ENCODE measurements at regions not wholly inside any gene's neighbourhood (a gene's known extent, or its start where the extent isn't known, plus 50 kb on each side); places are given as distances from the start of the nearest gene placed in this dataset.

- no peak overlapping the region for H3K27ac Mint-ChIP-seq
- Histone ChIP-seq H3K4me1 (ENCODE audit: control insufficient read depth, insufficient read depth, low read length) (peaks cover 9% of the 10 kb centered on the region), H3K36me3 (ENCODE audit: control insufficient read depth, insufficient read depth, low read length) (no peaks in the 10 kb centered on the region), H3K9me3 (ENCODE audit: control insufficient read depth, low read length) (no peaks in the 10 kb centered on the region), H3K4me3 (ENCODE audit: low read length) (no peak overlapping the region), H3K27me3 (ENCODE audit: control insufficient read depth, insufficient read depth, low read length, poor library complexity, severe bottlenecking) (peaks cover 9% of the 10 kb centered on the region), H3K9ac (ENCODE audit: extremely low read depth, low read length, poor library complexity, severe bottlenecking) (no peak overlapping the region), H3K27ac (ENCODE audit: low read depth, low read length) (no peak overlapping the region)
- H3K4me3 Mint-ChIP-seq = no peak overlapping the region
- H3K9me3 Mint-ChIP-seq = no peaks in the 10 kb centered on the region
- WGBS, 2 experiments (ENCODE audit: insufficient coverage in 1 of 2, insufficient read length in 1 of 2) = 92 to 100% methylated on average over 2 of the region's 3 CpGs
- DNase-seq = no peak
- TF ChIP-seq CTCF (conservative IDR thresholded peaks at IDR 0.05) = no peak
- H3K27me3 Mint-ChIP-seq (ENCODE audit: insufficient read depth) = peaks cover 80% of the 10 kb centered on the region
- H3K36me3 Mint-ChIP-seq (ENCODE audit: low read depth) = no peaks in the 10 kb centered on the region
- H3K4me1 Mint-ChIP-seq = peaks cover 34% of the 10 kb centered on the region
These were observed 55.4 kb upstream of the EPB41L1 start for GRCh38 chr20:36099106-36099505.

- Histone ChIP-seq H3K4me3 (ENCODE audit: low read length) (no peak overlapping the region), H3K27me3 (ENCODE audit: control insufficient read depth, insufficient read depth, low read length, poor library complexity, severe bottlenecking) (no peaks in the 10 kb centered on the region), H3K27ac (ENCODE audit: low read depth, low read length) (no peak overlapping the region), H3K36me3 (ENCODE audit: control insufficient read depth, insufficient read depth, low read length) (no peaks in the 10 kb centered on the region), H3K4me1 (ENCODE audit: control insufficient read depth, insufficient read depth, low read length) (peaks cover 7% of the 10 kb centered on the region), H3K9me3 (ENCODE audit: control insufficient read depth, low read length) (no peaks in the 10 kb centered on the region), H3K9ac (ENCODE audit: extremely low read depth, low read length, poor library complexity, severe bottlenecking) (no peak overlapping the region)
- H3K27ac Mint-ChIP-seq = no peak overlapping the region
- H3K4me3 Mint-ChIP-seq = no peak overlapping the region
- 73 to 75% methylated on average over 2 to 3 of the region's 3 CpGs for WGBS, 2 experiments (ENCODE audit: insufficient coverage in 1 of 2, insufficient read length in 1 of 2)
- H3K36me3 Mint-ChIP-seq (ENCODE audit: low read depth) = no peaks in the 10 kb centered on the region
- H3K27me3 Mint-ChIP-seq (ENCODE audit: insufficient read depth) = peaks cover 63% of the 10 kb centered on the region
- H3K9me3 Mint-ChIP-seq = no peaks in the 10 kb centered on the region
- no peak for DNase-seq
- H3K4me1 Mint-ChIP-seq = peaks cover 25% of the 10 kb centered on the region
- no peak for TF ChIP-seq CTCF (conservative IDR thresholded peaks at IDR 0.05)
These were observed 53.3 kb upstream of the EPB41L1 start for GRCh38 chr20:36101192-36101591.

GRCh38 chr20:36102306-36102705, 52.2 kb upstream of the EPB41L1 start:
- Mint-ChIP-seq H3K4me1 (peaks cover 18% of the 10 kb centered on the region), H3K36me3 (ENCODE audit: low read depth) (no peaks in the 10 kb centered on the region), H3K4me3 (no peak overlapping the region), H3K9me3 (no peaks in the 10 kb centered on the region), H3K27ac (no peak overlapping the region), H3K27me3 (ENCODE audit: insufficient read depth) (peaks cover 53% of the 10 kb centered on the region)
- Histone ChIP-seq H3K4me3 (ENCODE audit: low read length) (no peak overlapping the region), H3K27ac (ENCODE audit: low read depth, low read length) (no peak overlapping the region), H3K36me3 (ENCODE audit: control insufficient read depth, insufficient read depth, low read length) (no peaks in the 10 kb centered on the region), H3K4me1 (ENCODE audit: control insufficient read depth, insufficient read depth, low read length) (peaks cover 6% of the 10 kb centered on the region), H3K9me3 (ENCODE audit: control insufficient read depth, low read length) (no peaks in the 10 kb centered on the region), H3K9ac (ENCODE audit: extremely low read depth, low read length, poor library complexity, severe bottlenecking) (no peak overlapping the region), H3K27me3 (ENCODE audit: control insufficient read depth, insufficient read depth, low read length, poor library complexity, severe bottlenecking) (no peaks in the 10 kb centered on the region)
- TF ChIP-seq CTCF (conservative IDR thresholded peaks at IDR 0.05) = no peak
- DNase-seq = no peak
- 63 to 86% methylated on average over 2 to 3 of the region's 3 CpGs for WGBS, 2 experiments (ENCODE audit: insufficient coverage in 1 of 2, insufficient read length in 1 of 2)

Data from endodermal cell (in vitro differentiated cells).